ENCODE measurements at regions not wholly inside any gene's neighbourhood (a gene's known extent, or its start where the extent isn't known, plus 50 kb on each side); places are given as distances from the start of the nearest gene placed in this dataset.

DNA sequence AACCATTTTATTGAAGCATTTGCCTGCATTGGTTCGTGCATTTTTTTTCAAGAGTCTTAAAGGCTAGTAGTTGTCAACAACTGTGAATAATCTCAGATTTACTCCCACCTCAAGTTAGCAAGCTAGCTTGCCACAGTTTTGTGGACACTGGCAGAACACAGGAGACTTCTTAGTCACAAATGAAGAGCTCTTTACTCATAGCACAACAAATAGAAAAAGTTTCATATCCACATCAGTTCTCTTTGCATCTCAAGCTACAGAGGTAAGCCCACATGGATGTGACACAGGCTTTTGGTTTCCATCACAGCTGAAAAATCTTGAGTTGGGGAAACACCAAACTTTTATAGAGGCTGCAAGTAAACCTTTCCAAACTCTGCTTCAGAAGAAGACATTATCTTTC is 2315.7 kb upstream of the TENM3 start:
- TF ChIP-seq, protein P1, sequence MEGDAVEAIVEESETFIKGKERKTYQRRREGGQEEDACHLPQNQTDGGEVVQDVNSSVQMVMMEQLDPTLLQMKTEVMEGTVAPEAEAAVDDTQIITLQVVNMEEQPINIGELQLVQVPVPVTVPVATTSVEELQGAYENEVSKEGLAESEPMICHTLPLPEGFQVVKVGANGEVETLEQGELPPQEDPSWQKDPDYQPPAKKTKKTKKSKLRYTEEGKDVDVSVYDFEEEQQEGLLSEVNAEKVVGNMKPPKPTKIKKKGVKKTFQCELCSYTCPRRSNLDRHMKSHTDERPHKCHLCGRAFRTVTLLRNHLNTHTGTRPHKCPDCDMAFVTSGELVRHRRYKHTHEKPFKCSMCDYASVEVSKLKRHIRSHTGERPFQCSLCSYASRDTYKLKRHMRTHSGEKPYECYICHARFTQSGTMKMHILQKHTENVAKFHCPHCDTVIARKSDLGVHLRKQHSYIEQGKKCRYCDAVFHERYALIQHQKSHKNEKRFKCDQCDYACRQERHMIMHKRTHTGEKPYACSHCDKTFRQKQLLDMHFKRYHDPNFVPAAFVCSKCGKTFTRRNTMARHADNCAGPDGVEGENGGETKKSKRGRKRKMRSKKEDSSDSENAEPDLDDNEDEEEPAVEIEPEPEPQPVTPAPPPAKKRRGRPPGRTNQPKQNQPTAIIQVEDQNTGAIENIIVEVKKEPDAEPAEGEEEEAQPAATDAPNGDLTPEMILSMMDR (conservative IDR thresholded peaks at IDR 0.05; ENCODE audit: low read depth, low read length): no peak
- Histone ChIP-seq H2AFZ (ENCODE audit: low read depth) (no peak overlapping the region), H3K4me1 (ENCODE audit: low read depth, poor library complexity, severe bottlenecking) (no peaks in the 10 kb centered on the region), H3K27ac (no peak overlapping the region), H3K4me3 (IDR thresholded peaks at IDR 0.05; ENCODE audit: insufficient read depth, low read depth, low read length) (no peak overlapping the region), H4K20me1 (ENCODE audit: insufficient read depth) (no peaks in the 10 kb centered on the region), H3K79me2 (ENCODE audit: insufficient read depth, low read depth) (no peaks in the 10 kb centered on the region), H3K9ac (no peak overlapping the region), H3K27me3 (ENCODE audit: insufficient read depth, low read depth) (no peaks in the 10 kb centered on the region), H3K36me3 (ENCODE audit: insufficient read depth) (no peaks in the 10 kb centered on the region), H3K4me2 (no peak overlapping the region)

GRCh38 chr4:179941911-179942310 is 2301.3 kb upstream of the TENM3 start:
- no peak overlapping the region for H2AFZ ChIP-seq (ENCODE audit: low read depth)
- peaks cover 11% of the 10 kb centered on the region for H3K4me1 ChIP-seq (ENCODE audit: low read depth, poor library complexity, severe bottlenecking)
- H3K79me2 ChIP-seq (ENCODE audit: insufficient read depth, low read depth): no peaks in the 10 kb centered on the region
- H4K20me1 ChIP-seq (ENCODE audit: insufficient read depth): no peaks in the 10 kb centered on the region
- H3K4me3 ChIP-seq (IDR thresholded peaks at IDR 0.05; ENCODE audit: insufficient read depth, low read depth, low read length): no peak overlapping the region
- no peak overlapping the region for H3K4me2 ChIP-seq
- no peak overlapping the region for H3K27ac ChIP-seq
- TF ChIP-seq, protein P1 (conservative IDR thresholded peaks at IDR 0.05; ENCODE audit: low read depth, low read length): no peak
- no peaks in the 10 kb centered on the region for H3K27me3 ChIP-seq (ENCODE audit: insufficient read depth, low read depth)
- H3K36me3 ChIP-seq (ENCODE audit: insufficient read depth): no peaks in the 10 kb centered on the region
- H3K9ac ChIP-seq: no peak overlapping the region

DNA sequence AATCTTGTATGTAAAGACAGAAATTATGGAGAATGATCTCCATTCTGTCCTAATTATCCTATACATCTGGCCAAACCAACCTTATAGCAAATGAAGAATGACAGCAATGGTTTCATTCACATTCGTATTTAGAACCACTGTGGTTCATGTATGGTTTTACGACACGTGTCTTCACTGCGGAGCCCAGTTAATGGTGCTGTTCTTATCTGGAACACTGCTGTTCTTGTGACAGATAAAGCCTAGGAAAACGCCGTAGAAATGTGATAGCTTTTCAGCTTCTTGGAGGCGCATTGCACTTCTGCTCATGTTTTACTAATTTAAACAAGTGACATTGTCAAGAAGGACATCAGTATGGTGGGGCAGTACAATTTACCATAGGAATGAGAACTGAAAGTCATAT is 2266.4 kb upstream of the TENM3 start:
- TF ChIP-seq, protein P1 (conservative IDR thresholded peaks at IDR 0.05; ENCODE audit: low read depth, low read length): no peak
- Histone ChIP-seq H4K20me1 (ENCODE audit: insufficient read depth) (no peaks in the 10 kb centered on the region), H3K27me3 (ENCODE audit: insufficient read depth, low read depth) (no peaks in the 10 kb centered on the region), H3K36me3 (ENCODE audit: insufficient read depth) (no peaks in the 10 kb centered on the region), H3K4me1 (ENCODE audit: low read depth, poor library complexity, severe bottlenecking) (no peaks in the 10 kb centered on the region), H3K79me2 (ENCODE audit: insufficient read depth, low read depth) (no peaks in the 10 kb centered on the region), H3K9ac (no peak overlapping the region), H2AFZ (ENCODE audit: low read depth) (no peak overlapping the region), H3K4me2 (no peak overlapping the region), H3K27ac (no peak overlapping the region), H3K4me3 (IDR thresholded peaks at IDR 0.05; ENCODE audit: insufficient read depth, low read depth, low read length) (no peak overlapping the region)

- Histone ChIP-seq H2AFZ (ENCODE audit: low read depth) (no peak overlapping the region), H3K36me3 (ENCODE audit: insufficient read depth) (no peaks in the 10 kb centered on the region), H3K27ac (no peak overlapping the region), H4K20me1 (ENCODE audit: insufficient read depth) (no peaks in the 10 kb centered on the region), H3K4me2 (no peak overlapping the region), H3K9ac (no peak overlapping the region), H3K27me3 (ENCODE audit: insufficient read depth, low read depth) (no peaks in the 10 kb centered on the region), H3K79me2 (ENCODE audit: insufficient read depth, low read depth) (no peaks in the 10 kb centered on the region), H3K4me1 (ENCODE audit: low read depth, poor library complexity, severe bottlenecking) (no peaks in the 10 kb centered on the region), H3K4me3 (IDR thresholded peaks at IDR 0.05; ENCODE audit: insufficient read depth, low read depth, low read length) (no peak overlapping the region)
- TF ChIP-seq, protein P1 (conservative IDR thresholded peaks at IDR 0.05; ENCODE audit: low read depth, low read length): no peak
Observed at GRCh38 chr4:179977378-179977777, 2265.8 kb upstream of the TENM3 start.

Data from KMS-11 (cell line).